C4-2B (cell line): ENCODE measurements at regions not wholly inside any gene's neighbourhood (a gene's known extent, or its start where the extent isn't known, plus 50 kb on each side); places are given as distances from the start of the nearest gene placed in this dataset.

ENCODE experiments used
- CTCF ChIP-seq: fragments of 450-650 bp; conservative IDR thresholded peaks from 2 replicates; pipeline ENCODE4 v1.5.1; 2017; ENCODE audit warnings: mild to moderate bottlenecking
- ZFX ChIP-seq: fragments of 450-650 bp; IDR thresholded peaks from 2 replicates; pipeline ENCODE4 v1.6.1; 2017

GRCh38 chr11:126146454-126147192 lies 64.8 kb downstream of the RPUSD4 start:
- no peak for TF ChIP-seq CTCF
- TF ChIP-seq ZFX: no peak
